HCT116 (cell line): ENCODE measurements at regions not wholly inside any gene's neighbourhood (a gene's known extent, or its start where the extent isn't known, plus 50 kb on each side); places are given as distances from the start of the nearest gene placed in this dataset.

Experiments
- EGR1 ChIP-seq: IDR thresholded peaks from 2 replicates; pipeline ENCODE4 v1.6.1; 2012; ENCODE audit warnings: low read depth
- ELF1 ChIP-seq: IDR thresholded peaks from 2 replicates; pipeline ENCODE4 v1.6.1; 2012; ENCODE audit warnings: low read depth, borderline replicate concordance
- EZH2 ChIP-seq: fragments of 200-600 bp; sonication (generic); IDR thresholded peaks from 2 replicates; pipeline ENCODE4 v1.6.1; 2017; ENCODE audit warnings: antibody characterized with exemption, mixed run types
- EZH2phosphoT487 ChIP-seq: fragments of 200-600 bp; IDR thresholded peaks from 2 replicates; pipeline ENCODE4 v1.6.1; 2018; ENCODE audit warnings: antibody characterized with exemption, borderline replicate concordance
- FOSL1 ChIP-seq: IDR thresholded peaks from 2 replicates; pipeline ENCODE4 v1.6.1; 2012; ENCODE audit warnings: low read depth
- POLR2A ChIP-seq: IDR thresholded peaks from 2 replicates; pipeline ENCODE4 v1.7.0; 2011; ENCODE audit warnings: borderline replicate concordance; ENCODE audit not compliant: insufficient read depth, insufficient read length; ENCODE audit errors: extremely low read depth
- POLR2AphosphoS5 ChIP-seq: IDR thresholded peaks from 2 replicates; pipeline ENCODE4 v1.6.1; 2011; ENCODE audit warnings: mild to moderate bottlenecking, low read depth, low read length, moderate library complexity
- RAD21 ChIP-seq: IDR thresholded peaks from 2 replicates; pipeline ENCODE4 v1.6.1; 2012; ENCODE audit warnings: low read depth, mild to moderate bottlenecking
- TF ChIP-seq, protein P1 (sequence below): IDR thresholded peaks from 2 replicates; pipeline ENCODE4 v1.6.1; 2012; ENCODE audit warnings: low read depth
- TF ChIP-seq, protein P2 (sequence below), 3 experiments: fragments of 200-600 bp in 1 of 3; sonication (generic) in 1 of 3; IDR thresholded peaks in 2 of 3; conservative IDR thresholded peaks in 1 of 3; 2 replicates each; pipeline ENCODE4 v1.5.1; 2012 to 2017; ENCODE audit warnings: low read depth in 2 of 3, low read length in 2 of 3, antibody characterized with exemption in 1 of 3, borderline replicate concordance in 1 of 3, control low read depth in 1 of 3, mild to moderate bottlenecking in 1 of 3, mixed read lengths in 1 of 3, mixed run types in 1 of 3, moderate library complexity in 1 of 3; ENCODE audit not compliant: insufficient read depth in 1 of 3
- TF ChIP-seq, protein P3 (sequence below): IDR thresholded peaks from 2 replicates; pipeline ENCODE4 v1.6.1; 2011; ENCODE audit warnings: mild to moderate bottlenecking, low read length, moderate library complexity; ENCODE audit not compliant: insufficient replicate concordance; ENCODE audit errors: extremely low read depth
- TF ChIP-seq, protein P4 (sequence below): IDR thresholded peaks from 2 replicates; pipeline ENCODE4 v1.6.1; 2012

DNA sequence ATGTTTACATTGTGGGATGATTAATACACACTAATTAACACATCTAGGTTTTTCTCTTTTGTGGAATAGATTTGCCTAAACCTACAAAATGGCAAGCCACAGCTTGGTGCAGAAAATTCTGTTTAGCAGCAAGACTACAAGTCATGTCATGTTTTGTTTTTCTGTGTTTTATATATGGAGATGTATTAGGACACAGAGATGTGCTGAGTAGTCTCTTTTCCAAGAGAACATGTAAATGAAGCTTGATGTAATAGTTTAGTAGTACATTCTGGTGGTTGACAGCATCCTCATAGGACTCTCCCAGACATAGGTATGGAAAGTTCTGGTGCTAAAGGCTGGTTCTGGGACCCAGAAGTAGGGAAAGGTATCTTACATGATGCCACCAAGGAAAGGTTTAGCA is 1345.4 kb downstream of the CDH11 start:
- TF ChIP-seq POLR2A (no peak), EZH2phosphoT487 (no peak), RAD21 (no peak), FOSL1 (no peak), EZH2 (no peak), EGR1 (no peak), ELF1 (no peak), POLR2AphosphoS5 (no peak)
- TF ChIP-seq, protein P1, sequence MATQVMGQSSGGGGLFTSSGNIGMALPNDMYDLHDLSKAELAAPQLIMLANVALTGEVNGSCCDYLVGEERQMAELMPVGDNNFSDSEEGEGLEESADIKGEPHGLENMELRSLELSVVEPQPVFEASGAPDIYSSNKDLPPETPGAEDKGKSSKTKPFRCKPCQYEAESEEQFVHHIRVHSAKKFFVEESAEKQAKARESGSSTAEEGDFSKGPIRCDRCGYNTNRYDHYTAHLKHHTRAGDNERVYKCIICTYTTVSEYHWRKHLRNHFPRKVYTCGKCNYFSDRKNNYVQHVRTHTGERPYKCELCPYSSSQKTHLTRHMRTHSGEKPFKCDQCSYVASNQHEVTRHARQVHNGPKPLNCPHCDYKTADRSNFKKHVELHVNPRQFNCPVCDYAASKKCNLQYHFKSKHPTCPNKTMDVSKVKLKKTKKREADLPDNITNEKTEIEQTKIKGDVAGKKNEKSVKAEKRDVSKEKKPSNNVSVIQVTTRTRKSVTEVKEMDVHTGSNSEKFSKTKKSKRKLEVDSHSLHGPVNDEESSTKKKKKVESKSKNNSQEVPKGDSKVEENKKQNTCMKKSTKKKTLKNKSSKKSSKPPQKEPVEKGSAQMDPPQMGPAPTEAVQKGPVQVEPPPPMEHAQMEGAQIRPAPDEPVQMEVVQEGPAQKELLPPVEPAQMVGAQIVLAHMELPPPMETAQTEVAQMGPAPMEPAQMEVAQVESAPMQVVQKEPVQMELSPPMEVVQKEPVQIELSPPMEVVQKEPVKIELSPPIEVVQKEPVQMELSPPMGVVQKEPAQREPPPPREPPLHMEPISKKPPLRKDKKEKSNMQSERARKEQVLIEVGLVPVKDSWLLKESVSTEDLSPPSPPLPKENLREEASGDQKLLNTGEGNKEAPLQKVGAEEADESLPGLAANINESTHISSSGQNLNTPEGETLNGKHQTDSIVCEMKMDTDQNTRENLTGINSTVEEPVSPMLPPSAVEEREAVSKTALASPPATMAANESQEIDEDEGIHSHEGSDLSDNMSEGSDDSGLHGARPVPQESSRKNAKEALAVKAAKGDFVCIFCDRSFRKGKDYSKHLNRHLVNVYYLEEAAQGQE = no peak
- TF ChIP-seq, protein P2, sequence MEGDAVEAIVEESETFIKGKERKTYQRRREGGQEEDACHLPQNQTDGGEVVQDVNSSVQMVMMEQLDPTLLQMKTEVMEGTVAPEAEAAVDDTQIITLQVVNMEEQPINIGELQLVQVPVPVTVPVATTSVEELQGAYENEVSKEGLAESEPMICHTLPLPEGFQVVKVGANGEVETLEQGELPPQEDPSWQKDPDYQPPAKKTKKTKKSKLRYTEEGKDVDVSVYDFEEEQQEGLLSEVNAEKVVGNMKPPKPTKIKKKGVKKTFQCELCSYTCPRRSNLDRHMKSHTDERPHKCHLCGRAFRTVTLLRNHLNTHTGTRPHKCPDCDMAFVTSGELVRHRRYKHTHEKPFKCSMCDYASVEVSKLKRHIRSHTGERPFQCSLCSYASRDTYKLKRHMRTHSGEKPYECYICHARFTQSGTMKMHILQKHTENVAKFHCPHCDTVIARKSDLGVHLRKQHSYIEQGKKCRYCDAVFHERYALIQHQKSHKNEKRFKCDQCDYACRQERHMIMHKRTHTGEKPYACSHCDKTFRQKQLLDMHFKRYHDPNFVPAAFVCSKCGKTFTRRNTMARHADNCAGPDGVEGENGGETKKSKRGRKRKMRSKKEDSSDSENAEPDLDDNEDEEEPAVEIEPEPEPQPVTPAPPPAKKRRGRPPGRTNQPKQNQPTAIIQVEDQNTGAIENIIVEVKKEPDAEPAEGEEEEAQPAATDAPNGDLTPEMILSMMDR (IDR thresholded peaks at IDR 0.05 in 2 of 3, conservative IDR thresholded peaks at IDR 0.05 in 1 of 3; ENCODE audit: borderline replicate concordance in 1 of 3, insufficient read depth in 1 of 3, low read depth in 2 of 3, low read length in 2 of 3) = no peak
- TF ChIP-seq, protein P3, sequence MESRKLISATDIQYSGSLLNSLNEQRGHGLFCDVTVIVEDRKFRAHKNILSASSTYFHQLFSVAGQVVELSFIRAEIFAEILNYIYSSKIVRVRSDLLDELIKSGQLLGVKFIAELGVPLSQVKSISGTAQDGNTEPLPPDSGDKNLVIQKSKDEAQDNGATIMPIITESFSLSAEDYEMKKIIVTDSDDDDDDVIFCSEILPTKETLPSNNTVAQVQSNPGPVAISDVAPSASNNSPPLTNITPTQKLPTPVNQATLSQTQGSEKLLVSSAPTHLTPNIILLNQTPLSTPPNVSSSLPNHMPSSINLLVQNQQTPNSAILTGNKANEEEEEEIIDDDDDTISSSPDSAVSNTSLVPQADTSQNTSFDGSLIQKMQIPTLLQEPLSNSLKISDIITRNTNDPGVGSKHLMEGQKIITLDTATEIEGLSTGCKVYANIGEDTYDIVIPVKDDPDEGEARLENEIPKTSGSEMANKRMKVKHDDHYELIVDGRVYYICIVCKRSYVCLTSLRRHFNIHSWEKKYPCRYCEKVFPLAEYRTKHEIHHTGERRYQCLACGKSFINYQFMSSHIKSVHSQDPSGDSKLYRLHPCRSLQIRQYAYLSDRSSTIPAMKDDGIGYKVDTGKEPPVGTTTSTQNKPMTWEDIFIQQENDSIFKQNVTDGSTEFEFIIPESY = no peak
- TF ChIP-seq, protein P4, sequence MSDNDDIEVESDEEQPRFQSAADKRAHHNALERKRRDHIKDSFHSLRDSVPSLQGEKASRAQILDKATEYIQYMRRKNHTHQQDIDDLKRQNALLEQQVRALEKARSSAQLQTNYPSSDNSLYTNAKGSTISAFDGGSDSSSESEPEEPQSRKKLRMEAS = no peak
